ENCODE measurements at regions not wholly inside any gene's neighbourhood (a gene's known extent, or its start where the extent isn't known, plus 50 kb on each side); places are given as distances from the start of the nearest gene placed in this dataset.

DNA sequence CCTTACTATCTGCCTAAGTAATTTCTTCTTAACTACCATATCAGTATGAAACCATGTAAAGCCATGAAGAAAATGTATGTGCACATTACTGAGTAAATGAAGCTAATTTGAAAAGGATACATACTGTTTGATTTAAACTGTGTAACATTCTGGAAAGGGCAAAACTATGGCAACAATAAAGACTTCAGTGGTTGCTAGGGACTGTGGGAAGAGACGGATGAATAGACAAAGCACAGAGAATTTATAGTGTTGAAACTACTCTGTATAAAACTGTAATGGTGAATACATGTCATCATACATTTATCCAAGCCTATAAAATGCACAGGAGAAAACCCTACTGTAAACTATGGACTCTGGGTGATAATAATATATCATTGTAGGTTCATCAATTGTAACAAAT is 1103.7 kb upstream of the EPHA6 start:
- POLR2A ChIA-PET (ENCODE audit: partially characterized antibody) = no interaction called here
- H3K79me1 ChIP-seq (ENCODE audit: low read depth, low read length) = no peaks in the 10 kb centered on the region
- FAIRE-seq = no peak

More for the DNA sequence above, 1103.7 kb upstream of the EPHA6 start:
- no peak overlapping the region for H3K18ac ChIP-seq (ENCODE audit: extremely low read depth, low read length)
- WGBS, 2 experiments (ENCODE audit: extremely low coverage in 1 of 2, insufficient coverage in 1 of 2, insufficient read length in 1 of 2, insufficient replicate concordance in 2 of 2, low coverage in 1 of 2, low lambda C conversion rate in 2 of 2, missing lambda C conversion rate in 1 of 2) = 94% methylated on average over 1 of the region's 1 CpG; no CpG with 5 or more reads in 1 of the 2 experiments
- no peak overlapping the region for H2BK15ac ChIP-seq (ENCODE audit: low read length)
- no peaks in the 10 kb centered on the region for H4K20me1 ChIP-seq (replicated peaks in 1 of 2; ENCODE audit: control insufficient read depth in 1 of 2, insufficient read depth in 2 of 2, low read length in 2 of 2)
- no peak overlapping the region for H4K8ac ChIP-seq (ENCODE audit: extremely low read depth, insufficient read depth, low read length)
- CTCF ChIA-PET (ENCODE audit: partially characterized antibody) = interaction anchor here (1.5 kb wide), 1 partner anchor 12 kb away, joined by 3 read pairs; no protein-coding TSS in a partner anchor
- no peak overlapping the region for H3K4me2 ChIP-seq (ENCODE audit: insufficient read depth in 1 of 2, low read depth in 2 of 2, low read length in 2 of 2)
- peaks cover 0 to 6% (median 0%) of the 10 kb centered on the region in 4 experiments; a peak in 2 of 7 replicates for H3K4me1 ChIP-seq (replicated peaks in 1 of 4; ENCODE audit: control insufficient read depth in 3 of 4, insufficient read depth in 4 of 4, low read length in 3 of 4)
- H2BK12ac ChIP-seq (ENCODE audit: low read depth, low read length) = no peak overlapping the region
- no peaks in the 10 kb centered on the region for H3K27me3 ChIP-seq (replicated peaks in 1 of 4; ENCODE audit: control insufficient read depth in 3 of 4, extremely low read depth in 1 of 4, insufficient read depth in 3 of 4, low read length in 3 of 4)
- no peak overlapping the region for H3K4ac ChIP-seq (replicated peaks; ENCODE audit: insufficient read length, low read depth, low read length)
- H2AFZ ChIP-seq (ENCODE audit: low read length) = no peak overlapping the region
- no peak overlapping the region for H3K56ac ChIP-seq (replicated peaks; ENCODE audit: insufficient read length, low read depth, low read length)
- no peak overlapping the region for H4K91ac ChIP-seq (replicated peaks; ENCODE audit: insufficient read length, low read length)
- no peak overlapping the region for H4K5ac ChIP-seq (ENCODE audit: insufficient read length, low read depth, low read length)
- no peak overlapping the region for H3K14ac ChIP-seq (ENCODE audit: insufficient read length)
- no peak overlapping the region for H3K4me3 ChIP-seq (ENCODE audit: extremely low read depth in 1 of 4, insufficient read depth in 2 of 4, low read depth in 3 of 4, low read length in 4 of 4)
- no peak for TF ChIP-seq EZH2 (IDR thresholded peaks at IDR 0.05; ENCODE audit: low read depth, low read length, severe bottlenecking)
- TF ChIP-seq KDM1A (IDR thresholded peaks at IDR 0.05; ENCODE audit: borderline replicate concordance, low read length) = no peak
- TF ChIP-seq SIX5 (IDR thresholded peaks at IDR 0.05; ENCODE audit: low read depth, low read length) = no peak
- no peak for TF ChIP-seq BACH1 (IDR thresholded peaks at IDR 0.05; ENCODE audit: low read length)
- no peak for TF ChIP-seq JUND (IDR thresholded peaks at IDR 0.05; ENCODE audit: low read length)
- H3K27ac ChIP-seq (ENCODE audit: low read depth, low read length) = no peak overlapping the region
- no peak overlapping the region for H3K23ac ChIP-seq (ENCODE audit: insufficient read length)
- no peaks in the 10 kb centered on the region for H3K36me3 ChIP-seq (ENCODE audit: control insufficient read depth in 2 of 4, insufficient read depth in 4 of 4, low read length in 3 of 4)
- H3K9me3 ChIP-seq (ENCODE audit: insufficient read depth in 2 of 2, low read depth in 1 of 2, low read length in 1 of 2) = no peaks in the 10 kb centered on the region
- H2BK20ac ChIP-seq (ENCODE audit: low read length) = no peak overlapping the region
- H2AK5ac ChIP-seq (ENCODE audit: low read depth, low read length) = no peak overlapping the region
- no peak for DNase-seq (ENCODE audit: low read depth in 1 of 2, low spot score in 2 of 2)
- H3K79me2 ChIP-seq (ENCODE audit: control insufficient read depth in 1 of 2, insufficient read depth in 2 of 2, low read length in 2 of 2) = no peaks in the 10 kb centered on the region
- H2BK5ac ChIP-seq (ENCODE audit: low read depth, low read length) = no peak overlapping the region
- no peak overlapping the region for H2BK120ac ChIP-seq (replicated peaks; ENCODE audit: low read depth, low read length)
- H3K9ac ChIP-seq (replicated peaks in 1 of 4; ENCODE audit: extremely low read depth in 1 of 4, low read depth in 3 of 4, low read length in 3 of 4) = no peak overlapping the region
- peaks cover 1% of the 10 kb centered on the region; the same call in 1 of the 2 replicates for H3K23me2 ChIP-seq (ENCODE audit: low read depth, low read length)

All from H1 (cell line).